Loucy (cell line): ENCODE measurements at regions not wholly inside any gene's neighbourhood (a gene's known extent, or its start where the extent isn't known, plus 50 kb on each side); places are given as distances from the start of the nearest gene placed in this dataset.
"Not testable (repeated sequence)": the region's sequence is repeated elsewhere in the genome, so short reads cannot be mapped to it uniquely, and the experiment has no call there.

ENCODE experiments used
- H2AFZ ChIP-seq: fragments of 200-600 bp; sonication (generic); 2 replicates; pipeline ENCODE4 v1.6.0; 2016; ENCODE audit warnings: antibody characterized with exemption, mild to moderate bottlenecking, low read length, moderate library complexity
- H3F3A ChIP-seq: fragments of 200-600 bp; 2 replicates; pipeline ENCODE4 v1.6.0; 2016; ENCODE audit warnings: antibody characterized with exemption, low read depth, mild to moderate bottlenecking
- H3K27me3 ChIP-seq: fragments of 200-600 bp; sonication (generic); 2 replicates; pipeline ENCODE4 v1.6.1; 2014; ENCODE audit warnings: low read length, mild to moderate bottlenecking; ENCODE audit not compliant: insufficient read depth, poor library complexity, severe bottlenecking
- H3K36me3 ChIP-seq: fragments of 200-600 bp; sonication (generic); 2 replicates; pipeline ENCODE4 v1.6.1; 2016; ENCODE audit warnings: low read length; ENCODE audit not compliant: insufficient read depth
- H3K4me1 ChIP-seq: fragments of 200-600 bp; sonication (generic); 2 replicates; pipeline ENCODE4 v1.5.1; 2014; ENCODE audit warnings: low read length, mild to moderate bottlenecking; ENCODE audit not compliant: insufficient read depth, poor library complexity, severe bottlenecking
- H3K4me2 ChIP-seq: fragments of 200-600 bp; sonication (generic); 2 replicates; pipeline ENCODE4 v1.6.0; 2014; ENCODE audit warnings: antibody characterized with exemption, low read length, low read depth, mild to moderate bottlenecking; ENCODE audit not compliant: poor library complexity, severe bottlenecking
- H3K4me3 ChIP-seq: fragments of 200-600 bp; sonication (generic); 2 replicates; pipeline ENCODE4 v1.5.1; 2014; ENCODE audit warnings: low read length, mild to moderate bottlenecking, mixed read lengths; ENCODE audit not compliant: poor library complexity, severe bottlenecking
- H3K79me2 ChIP-seq: fragments of 200-600 bp; sonication (generic); 2 replicates; pipeline ENCODE4 v1.6.1; 2014; ENCODE audit warnings: low read length; ENCODE audit not compliant: insufficient read depth
- H3K9ac ChIP-seq: fragments of 200-600 bp; sonication (generic); 2 replicates; pipeline ENCODE4 v1.6.0; 2014; ENCODE audit warnings: mild to moderate bottlenecking, low read depth, low read length, moderate library complexity; ENCODE audit not compliant: poor library complexity, severe bottlenecking
- H3K9me2 ChIP-seq: fragments of 200-600 bp; sonication (generic); replicated peaks from 2 replicates; pipeline ENCODE4 v1.6.1; 2016; ENCODE audit warnings: low read depth, low read length, mixed read lengths
- H3K9me3 ChIP-seq: fragments of 200-600 bp; sonication (generic); 2 replicates; pipeline ENCODE4 v1.6.1; 2014; ENCODE audit warnings: mild to moderate bottlenecking, antibody characterized with exemption, low read length, low read depth; ENCODE audit not compliant: insufficient read depth
- H4K20me1 ChIP-seq: fragments of 200-600 bp; sonication (generic); 2 replicates; pipeline ENCODE4 v1.6.0; 2014; ENCODE audit warnings: antibody characterized with exemption, low read length, mild to moderate bottlenecking; ENCODE audit not compliant: insufficient read depth, poor library complexity, severe bottlenecking
- EZH2phosphoT487 ChIP-seq: fragments of 200-600 bp; IDR thresholded peaks from 2 replicates; pipeline ENCODE4 v1.6.1; 2018; ENCODE audit warnings: antibody characterized with exemption, mild to moderate bottlenecking, moderate library complexity, borderline replicate concordance
- TF ChIP-seq, protein P1 (sequence below): fragments of 200-600 bp; sonication (generic); conservative IDR thresholded peaks from 2 replicates; pipeline ENCODE4 v1.5.1; 2014; ENCODE audit warnings: mild to moderate bottlenecking, antibody characterized with exemption, low read length

DNA sequence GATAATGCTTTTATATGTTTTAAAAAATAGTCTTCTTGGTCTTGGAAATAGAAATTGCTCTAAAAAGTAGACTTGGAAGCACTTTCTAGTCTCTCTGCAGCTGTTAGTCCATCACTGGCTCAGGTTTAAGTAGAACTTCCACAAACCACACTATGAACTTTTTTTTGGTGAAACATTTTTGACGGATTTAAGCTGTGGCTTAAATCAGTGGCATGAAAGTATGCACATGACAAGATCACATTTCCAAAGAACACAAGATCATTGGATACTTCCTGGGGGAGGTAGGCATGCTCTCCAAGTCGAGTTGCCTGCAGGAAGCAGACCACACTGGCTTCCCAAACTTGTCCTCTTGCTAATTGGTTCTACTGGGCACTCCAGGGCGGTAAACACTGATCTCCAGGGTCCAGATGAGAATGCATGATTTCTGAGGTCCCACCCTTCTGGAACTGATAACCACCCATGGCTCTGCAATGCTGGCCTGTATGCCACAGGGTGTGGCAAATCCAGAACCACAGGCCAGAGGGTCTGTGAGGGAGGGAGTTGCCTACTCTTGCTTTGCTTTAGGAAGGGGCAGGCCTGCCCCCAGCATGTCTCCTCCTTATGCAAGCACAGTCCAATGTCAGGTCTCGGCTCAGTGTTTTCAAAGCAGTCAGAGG is 331.9 kb upstream of the SFRP2 start:
- Histone ChIP-seq H3F3A (no peaks in the 10 kb centered on the region), H3K27me3 (no peaks in the 10 kb centered on the region), H3K4me3 (no peak overlapping the region), H3K4me1 (no peaks in the 10 kb centered on the region), H4K20me1 (no peaks in the 10 kb centered on the region), H3K9me2 (no peaks in the 10 kb centered on the region), H3K9me3 (no peaks in the 10 kb centered on the region), H3K36me3 (no peaks in the 10 kb centered on the region), H3K79me2 (no peaks in the 10 kb centered on the region), H3K4me2 (no peak overlapping the region), H3K9ac (no peak overlapping the region), H2AFZ (no peak overlapping the region)
- TF ChIP-seq, protein P1, sequence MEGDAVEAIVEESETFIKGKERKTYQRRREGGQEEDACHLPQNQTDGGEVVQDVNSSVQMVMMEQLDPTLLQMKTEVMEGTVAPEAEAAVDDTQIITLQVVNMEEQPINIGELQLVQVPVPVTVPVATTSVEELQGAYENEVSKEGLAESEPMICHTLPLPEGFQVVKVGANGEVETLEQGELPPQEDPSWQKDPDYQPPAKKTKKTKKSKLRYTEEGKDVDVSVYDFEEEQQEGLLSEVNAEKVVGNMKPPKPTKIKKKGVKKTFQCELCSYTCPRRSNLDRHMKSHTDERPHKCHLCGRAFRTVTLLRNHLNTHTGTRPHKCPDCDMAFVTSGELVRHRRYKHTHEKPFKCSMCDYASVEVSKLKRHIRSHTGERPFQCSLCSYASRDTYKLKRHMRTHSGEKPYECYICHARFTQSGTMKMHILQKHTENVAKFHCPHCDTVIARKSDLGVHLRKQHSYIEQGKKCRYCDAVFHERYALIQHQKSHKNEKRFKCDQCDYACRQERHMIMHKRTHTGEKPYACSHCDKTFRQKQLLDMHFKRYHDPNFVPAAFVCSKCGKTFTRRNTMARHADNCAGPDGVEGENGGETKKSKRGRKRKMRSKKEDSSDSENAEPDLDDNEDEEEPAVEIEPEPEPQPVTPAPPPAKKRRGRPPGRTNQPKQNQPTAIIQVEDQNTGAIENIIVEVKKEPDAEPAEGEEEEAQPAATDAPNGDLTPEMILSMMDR, result no peak
- no peak for TF ChIP-seq EZH2phosphoT487

DNA sequence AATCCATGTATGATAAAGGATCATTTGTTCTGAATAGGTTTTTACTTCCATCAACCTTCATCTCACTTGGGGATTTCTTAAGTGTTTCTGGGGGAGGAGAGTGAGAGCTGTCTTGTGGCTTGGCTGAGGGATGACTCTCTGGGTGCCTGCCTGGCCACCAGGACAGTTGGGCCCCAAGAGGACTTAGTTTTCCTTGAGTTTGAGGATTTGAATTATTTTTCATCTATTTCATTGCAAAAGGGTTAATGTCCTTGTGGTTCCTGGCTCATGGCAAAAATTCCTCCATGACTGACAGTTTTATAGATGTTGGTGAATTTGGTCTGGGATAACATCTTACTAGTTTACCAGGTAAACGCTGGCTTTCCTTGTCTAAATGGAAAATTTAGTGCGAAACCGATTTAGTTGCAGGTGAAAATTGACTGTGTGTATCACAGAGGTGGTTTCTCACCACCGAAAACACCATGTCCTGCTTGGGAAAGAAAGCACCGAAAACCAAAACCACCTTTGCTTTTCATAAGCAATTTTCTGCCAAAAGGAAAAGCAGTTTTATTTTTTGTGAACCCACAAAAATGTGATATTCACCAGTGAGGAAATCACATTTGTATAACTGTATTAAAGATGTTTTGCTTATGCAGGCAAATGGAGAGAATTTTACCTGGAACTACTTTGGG is 331.3 kb upstream of the SFRP2 start:
- no peaks in the 10 kb centered on the region for H3K4me1 ChIP-seq
- H3K9ac ChIP-seq, result no peak overlapping the region
- TF ChIP-seq, protein P1, result no peak
- TF ChIP-seq EZH2phosphoT487, result no peak
- no peaks in the 10 kb centered on the region for H3K36me3 ChIP-seq
- no peaks in the 10 kb centered on the region for H3K79me2 ChIP-seq
- H4K20me1 ChIP-seq, result no peaks in the 10 kb centered on the region
- no peaks in the 10 kb centered on the region for H3K9me3 ChIP-seq
- H3F3A ChIP-seq, result no peaks in the 10 kb centered on the region
- no peaks in the 10 kb centered on the region for H3K27me3 ChIP-seq
- H2AFZ ChIP-seq, result no peak overlapping the region
- H3K9me2 ChIP-seq, result no peaks in the 10 kb centered on the region
- H3K4me3 ChIP-seq, result no peak overlapping the region
- no peak overlapping the region for H3K4me2 ChIP-seq

DNA sequence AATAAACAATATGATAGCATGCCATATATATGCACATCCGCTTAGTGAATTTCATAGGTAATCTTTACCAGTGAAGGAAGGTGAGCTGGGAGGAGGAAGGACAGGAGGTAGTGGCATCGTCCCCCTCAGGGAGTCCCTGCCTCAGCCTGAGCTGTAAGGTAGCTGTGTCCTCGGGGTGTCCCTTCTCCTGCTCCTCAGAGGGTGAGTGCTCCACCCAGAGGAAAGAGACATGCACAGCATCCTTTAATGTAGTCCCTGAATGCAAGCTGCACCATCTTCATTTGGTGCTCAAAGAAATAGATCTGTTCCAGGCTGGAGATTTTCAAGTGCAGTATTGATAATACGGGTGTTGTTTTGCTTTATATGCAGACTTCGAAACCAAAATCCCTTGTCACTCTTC is 330.4 kb upstream of the SFRP2 start:
- no peaks in the 10 kb centered on the region for H3F3A ChIP-seq
- no peak overlapping the region for H3K9ac ChIP-seq
- no peak overlapping the region for H2AFZ ChIP-seq
- H3K4me1 ChIP-seq, result no peaks in the 10 kb centered on the region
- H3K27me3 ChIP-seq, result no peaks in the 10 kb centered on the region
- no peaks in the 10 kb centered on the region for H3K9me3 ChIP-seq
- H3K9me2 ChIP-seq, result no peaks in the 10 kb centered on the region
- H4K20me1 ChIP-seq, result no peaks in the 10 kb centered on the region
- H3K4me2 ChIP-seq, result no peak overlapping the region
- no peaks in the 10 kb centered on the region for H3K79me2 ChIP-seq
- H3K4me3 ChIP-seq, result no peak overlapping the region
- TF ChIP-seq, protein P1, result no peak
- TF ChIP-seq EZH2phosphoT487, result no peak
- no peaks in the 10 kb centered on the region for H3K36me3 ChIP-seq

DNA sequence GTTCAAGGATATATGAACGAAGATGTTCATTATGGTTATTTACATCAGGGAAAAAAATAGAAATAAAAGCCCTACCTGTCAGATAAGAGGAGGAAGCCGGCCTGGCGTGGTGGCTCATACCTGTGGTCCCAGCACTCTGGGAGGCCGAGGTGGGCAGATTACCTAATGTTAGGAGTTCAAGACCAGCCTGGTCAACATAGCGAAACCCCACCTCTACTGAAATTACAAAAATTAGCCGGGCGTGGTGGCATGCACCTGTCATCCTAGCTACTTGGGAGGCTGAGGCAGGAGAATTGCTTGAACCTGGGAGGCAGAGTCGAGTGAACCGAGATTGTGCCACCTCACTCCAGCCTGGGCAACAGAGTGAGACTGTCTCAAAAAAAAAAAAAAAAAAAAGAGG is 328.8 kb upstream of the SFRP2 start:
- H3F3A ChIP-seq, H2AFZ ChIP-seq, H3K4me1 ChIP-seq, H3K9me3 ChIP-seq, H3K4me3 ChIP-seq, H3K27me3 ChIP-seq, H3K36me3 ChIP-seq, H3K9ac ChIP-seq, H3K4me2 ChIP-seq, H3K9me2 ChIP-seq, H3K79me2 ChIP-seq, H4K20me1 ChIP-seq: not testable (repeated sequence)
